HUDEP-2 (cell line): ENCODE measurements at regions not wholly inside any gene's neighbourhood (a gene's known extent, or its start where the extent isn't known, plus 50 kb on each side); places are given as distances from the start of the nearest gene placed in this dataset.

Source experiments
- DNase-seq, 76 experiments: peaks; one replicate each; lab custom pipeline; 2025; ENCODE audit not compliant: unreplicated experiment in 76 of 76; lab: John Stamatoyannopoulos, UW

DNA sequence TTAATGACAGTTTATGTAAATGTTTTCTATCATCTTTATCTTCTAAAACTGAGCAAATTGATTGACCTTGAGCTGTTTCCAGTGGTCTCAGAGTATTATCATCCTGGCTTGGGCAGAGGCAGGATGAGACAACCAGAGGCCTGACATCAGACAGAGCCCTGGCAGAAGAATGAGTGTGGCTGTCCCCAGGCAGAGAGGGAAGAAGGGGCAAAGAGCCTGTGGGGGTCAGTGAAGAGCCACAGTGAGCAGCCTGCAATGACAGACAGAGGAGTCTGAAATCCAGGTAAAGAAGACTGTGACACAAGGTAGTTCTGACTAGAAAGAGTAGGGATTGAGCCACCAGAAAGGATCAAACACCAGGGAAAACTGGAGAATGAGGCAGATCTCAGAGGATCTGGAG lies 182.4 kb upstream of the ARSJ start:
- no peak for DNase-seq

DNA sequence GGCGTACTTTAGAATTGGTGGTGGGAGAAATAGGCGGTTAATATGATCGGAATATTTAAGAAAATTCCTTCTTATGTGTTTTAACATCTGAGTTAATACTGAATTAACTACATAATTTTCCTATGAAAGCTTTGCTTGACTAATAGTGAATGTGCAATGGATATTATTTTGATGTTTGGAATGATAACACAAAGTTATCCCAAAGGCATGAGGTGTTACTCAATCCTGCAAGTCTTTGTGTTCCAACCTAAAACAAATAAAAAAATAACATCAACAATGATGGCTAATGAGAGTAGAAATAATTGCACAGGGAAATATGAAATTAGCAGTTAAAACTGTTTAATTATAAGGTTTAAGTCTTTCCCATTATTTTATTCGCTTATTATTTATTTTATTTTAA lies 183.6 kb upstream of the ARSJ start:
- DNase-seq: no peak

DNA sequence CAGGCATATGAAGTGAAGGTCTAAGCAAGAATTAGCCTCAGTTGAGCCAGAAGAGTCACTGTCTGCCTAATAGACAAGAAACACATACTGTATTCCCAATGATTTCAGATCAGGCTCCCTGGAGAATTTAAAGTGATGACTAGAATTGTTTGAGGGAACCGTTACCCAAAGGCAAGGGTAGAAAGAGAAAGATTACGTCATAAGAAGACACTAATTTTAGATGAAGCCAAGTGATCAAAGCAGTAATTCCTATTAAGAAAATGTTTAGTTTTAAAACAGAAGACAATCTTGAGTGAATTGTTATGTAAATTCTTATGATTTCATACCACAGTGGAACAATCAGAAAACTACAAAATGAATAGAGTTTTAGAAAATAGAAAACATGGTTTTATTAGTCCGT lies 194.5 kb upstream of the ARSJ start:
- DNase-seq: no peak

DNA sequence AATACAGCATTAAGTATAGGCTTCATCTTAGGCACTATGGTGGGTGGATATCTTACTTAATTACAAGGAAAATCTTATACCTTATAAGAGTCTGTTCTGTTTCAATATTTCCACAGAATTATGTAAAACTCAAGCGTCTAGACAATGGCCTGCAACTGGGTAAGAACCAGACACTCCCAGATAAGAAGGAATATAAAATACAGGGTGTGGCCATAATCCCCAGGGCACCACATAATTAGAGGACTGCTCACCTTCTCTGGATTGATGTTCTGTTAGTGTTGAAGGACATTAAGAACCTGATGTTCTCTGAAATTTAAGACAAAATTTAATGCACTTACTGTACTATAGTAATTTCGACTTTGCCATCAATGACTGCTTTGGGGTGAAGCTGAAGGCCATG lies 198.2 kb upstream of the ARSJ start:
- DNase-seq: no peak

DNA sequence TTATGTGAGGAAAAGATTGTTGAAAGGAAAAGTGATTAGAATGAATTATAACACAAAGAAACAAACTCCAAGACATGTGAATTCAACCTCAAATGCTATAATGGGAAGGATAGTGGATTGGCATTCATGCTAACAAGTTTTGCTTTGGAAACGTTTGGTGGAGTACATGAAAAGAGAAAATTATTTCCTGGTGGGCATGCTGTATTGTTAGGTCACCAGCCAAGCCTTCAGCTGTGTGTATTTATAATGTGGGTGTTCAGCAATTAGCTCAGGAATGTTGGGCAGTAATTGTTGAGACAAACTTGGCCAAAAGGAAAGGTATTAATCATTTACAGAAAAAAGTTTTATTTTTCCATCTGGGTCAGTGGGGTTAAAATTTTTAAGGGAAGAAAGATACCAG lies 198.9 kb upstream of the ARSJ start:
- no peak for DNase-seq

DNA sequence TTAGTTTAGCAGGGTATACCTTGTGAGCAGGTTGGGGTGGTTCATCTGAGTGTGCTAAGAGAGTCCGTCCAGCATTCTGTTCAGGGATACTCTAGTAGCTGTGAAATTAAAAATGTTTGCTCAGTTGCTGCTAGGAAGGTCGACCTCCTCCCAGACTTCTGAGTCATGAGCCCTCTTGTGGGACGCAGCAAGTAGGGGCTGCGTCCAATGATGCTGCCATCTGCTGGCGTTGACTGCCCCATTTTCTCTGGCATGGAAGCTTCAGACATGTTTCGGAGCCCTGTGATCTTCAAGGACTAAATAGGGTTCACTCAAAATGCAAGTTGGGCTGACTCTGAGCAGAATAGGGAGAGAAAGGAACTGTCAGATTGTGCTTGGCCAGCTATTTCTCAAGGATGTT lies 201.0 kb upstream of the ARSJ start:
- peak in 2 of 76 experiments; percentile 0 for DNase-seq

DNA sequence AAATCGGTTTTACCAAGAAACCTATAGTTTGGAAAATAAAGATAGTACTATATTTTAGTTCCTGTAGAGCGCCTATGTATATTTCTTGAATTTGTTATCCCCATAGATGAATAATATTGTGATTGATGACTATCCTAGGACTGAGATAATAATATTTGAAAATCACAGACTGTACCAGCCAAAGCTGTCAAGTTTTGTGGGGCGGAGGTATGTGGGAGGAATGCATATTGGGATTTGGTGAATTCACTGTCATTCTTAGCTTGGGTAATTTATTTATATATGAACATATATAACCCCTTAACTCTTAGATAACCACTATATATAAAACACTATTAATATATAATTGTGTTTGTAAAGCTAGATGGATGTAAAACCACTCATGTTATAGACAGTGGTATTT lies 205.5 kb upstream of the ARSJ start:
- DNase-seq: no peak

DNA sequence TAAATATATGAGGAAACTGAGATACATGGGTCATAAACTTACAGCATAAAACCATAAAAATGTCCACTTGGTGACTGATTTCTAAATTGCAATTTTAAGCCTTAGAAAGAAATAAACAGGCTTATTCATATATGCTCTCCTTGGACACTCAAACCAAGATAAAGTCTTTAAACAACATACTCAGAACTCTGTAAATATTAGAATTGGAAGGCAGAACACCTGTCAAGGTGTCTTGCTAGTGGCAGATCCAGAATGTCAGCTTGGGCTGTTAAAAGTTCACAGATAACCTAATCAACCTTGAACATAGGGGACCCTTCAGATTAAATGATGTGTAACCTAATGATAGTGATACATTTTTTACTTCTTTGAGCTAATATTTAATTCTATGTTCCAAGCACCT lies 208.1 kb upstream of the ARSJ start:
- DNase-seq: no peak

DNA sequence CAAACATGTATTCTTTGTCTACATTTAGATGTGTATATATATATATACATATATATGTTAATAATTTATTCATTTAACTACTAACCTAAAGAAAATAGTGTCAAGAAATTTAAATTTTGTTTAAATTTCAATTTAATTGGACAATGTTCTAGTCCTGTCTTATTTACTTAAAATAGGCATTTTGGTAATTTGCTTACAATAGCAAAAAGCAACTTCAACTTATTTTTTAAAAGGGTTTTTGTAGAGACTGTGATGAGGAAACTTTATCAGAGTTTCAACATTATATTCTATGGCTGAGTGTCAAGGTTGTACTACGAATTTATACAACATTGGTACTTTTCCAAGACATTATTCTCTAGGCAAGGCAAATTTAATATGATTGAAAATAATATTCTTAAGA lies 212.0 kb upstream of the ARSJ start:
- DNase-seq: no peak

DNA sequence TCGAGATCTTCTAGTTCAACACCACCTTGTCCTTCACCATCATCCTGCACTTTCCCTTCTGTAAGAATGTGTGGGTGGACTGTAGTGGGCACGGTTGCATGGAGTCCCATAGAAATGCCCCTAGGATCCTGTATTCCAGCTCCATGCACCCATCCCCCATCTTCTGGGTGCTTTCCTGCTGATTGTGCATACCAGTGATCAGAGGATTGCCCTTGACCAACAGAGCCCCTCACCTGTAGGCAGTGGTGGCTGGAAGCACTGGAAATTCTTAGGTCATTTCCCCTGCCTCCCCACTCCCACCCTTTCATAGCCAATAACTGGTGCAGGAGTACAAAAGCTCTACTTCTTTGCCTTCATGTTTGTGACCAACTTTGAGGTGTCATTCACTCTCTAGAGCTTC lies 213.4 kb upstream of the ARSJ start:
- DNase-seq: no peak

DNA sequence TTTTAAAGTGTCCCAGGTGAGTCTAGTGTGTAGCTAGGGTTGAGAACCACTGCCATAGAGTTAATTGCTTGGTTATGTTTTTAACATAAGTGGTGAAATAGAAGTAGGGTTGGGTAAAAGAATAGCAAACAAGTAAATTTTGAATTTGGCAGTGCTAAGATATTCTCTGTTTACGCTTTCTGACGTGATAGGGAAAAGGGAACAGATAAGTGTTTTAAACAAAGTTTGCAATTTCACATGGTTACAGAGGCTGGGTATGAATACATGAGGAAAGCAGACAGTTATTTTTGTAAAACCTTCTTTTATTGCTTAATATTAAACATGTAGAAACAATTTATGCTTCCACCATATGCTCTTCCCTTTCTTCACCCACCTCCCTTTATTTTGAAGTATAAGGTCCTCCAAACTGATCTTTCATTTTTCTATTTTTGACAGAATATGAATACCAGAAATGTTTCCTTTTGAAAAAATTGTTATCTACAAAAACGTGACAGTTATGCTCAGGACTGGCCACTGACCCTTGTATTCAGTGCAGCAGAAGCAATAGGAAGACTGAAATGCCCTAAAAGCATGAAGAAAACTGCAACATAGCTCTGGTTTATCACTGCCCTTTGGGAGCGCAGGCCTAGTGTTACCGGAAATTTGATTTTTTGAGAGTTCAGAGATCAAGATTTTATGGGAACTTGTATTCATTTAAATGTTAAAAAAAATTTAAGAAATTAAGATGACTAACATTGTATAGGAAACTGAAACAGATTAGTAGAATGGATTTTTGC lies 214.4 kb upstream of the ARSJ start:
- no peak for DNase-seq

DNA sequence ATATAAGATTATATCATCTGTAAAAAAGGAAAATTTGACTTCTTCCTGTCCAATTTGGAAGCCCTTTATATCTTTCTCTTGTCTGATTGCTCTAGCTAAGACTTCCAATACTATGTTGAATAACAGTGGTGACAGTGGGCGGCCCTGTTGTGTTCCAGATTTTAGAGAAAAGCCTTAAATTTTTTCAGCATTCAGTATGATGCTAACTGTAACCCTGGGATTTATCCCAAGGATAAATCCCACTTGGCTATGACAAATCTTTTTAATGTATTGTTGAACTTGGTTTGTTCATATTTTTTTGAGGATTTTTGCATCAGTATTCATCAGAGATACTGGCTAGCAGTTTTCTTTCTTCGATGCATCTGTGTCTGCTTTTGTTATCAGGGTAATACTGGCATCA lies 217.2 kb upstream of the ARSJ start:
- no peak for DNase-seq

DNA sequence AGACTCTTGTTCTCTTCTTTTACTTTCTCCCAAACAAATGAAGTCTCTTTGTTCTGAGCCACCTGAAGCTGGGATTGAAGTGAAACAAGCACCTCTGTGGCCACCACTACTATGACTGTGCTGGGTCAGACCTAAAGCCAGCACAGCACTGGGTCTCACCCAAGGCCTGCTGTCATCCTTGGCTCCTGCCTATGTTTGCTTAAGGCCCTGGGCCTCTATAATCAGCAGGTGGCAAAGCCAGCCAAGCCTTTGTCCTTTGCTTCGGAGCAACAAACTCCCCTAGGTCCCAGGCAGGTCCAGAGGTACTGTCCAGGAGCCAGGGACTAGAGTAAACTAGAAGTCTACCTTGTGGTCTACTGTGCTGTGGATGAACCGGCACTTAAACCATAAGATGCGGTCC lies 220.6 kb upstream of the ARSJ start:
- DNase-seq: no peak

DNA sequence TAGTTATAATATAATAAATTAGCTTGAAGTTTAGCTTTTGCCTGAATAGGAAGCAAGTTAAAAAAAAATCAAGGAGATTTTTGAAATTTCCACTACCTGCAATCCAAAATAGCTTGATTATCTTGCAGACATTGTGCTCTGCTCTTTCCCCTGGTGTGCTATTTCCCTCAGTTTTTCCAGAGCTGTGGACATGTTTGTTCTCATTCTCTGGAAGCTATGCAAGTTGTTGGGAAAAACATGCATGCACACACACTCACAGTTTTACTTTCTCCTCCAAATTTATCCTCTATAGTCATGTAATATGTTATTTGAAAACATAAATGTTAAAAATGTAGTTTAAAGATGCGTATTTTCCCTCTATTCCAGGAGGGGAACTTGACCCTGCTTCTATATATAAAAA lies 225.8 kb upstream of the ARSJ start:
- DNase-seq: no peak

DNA sequence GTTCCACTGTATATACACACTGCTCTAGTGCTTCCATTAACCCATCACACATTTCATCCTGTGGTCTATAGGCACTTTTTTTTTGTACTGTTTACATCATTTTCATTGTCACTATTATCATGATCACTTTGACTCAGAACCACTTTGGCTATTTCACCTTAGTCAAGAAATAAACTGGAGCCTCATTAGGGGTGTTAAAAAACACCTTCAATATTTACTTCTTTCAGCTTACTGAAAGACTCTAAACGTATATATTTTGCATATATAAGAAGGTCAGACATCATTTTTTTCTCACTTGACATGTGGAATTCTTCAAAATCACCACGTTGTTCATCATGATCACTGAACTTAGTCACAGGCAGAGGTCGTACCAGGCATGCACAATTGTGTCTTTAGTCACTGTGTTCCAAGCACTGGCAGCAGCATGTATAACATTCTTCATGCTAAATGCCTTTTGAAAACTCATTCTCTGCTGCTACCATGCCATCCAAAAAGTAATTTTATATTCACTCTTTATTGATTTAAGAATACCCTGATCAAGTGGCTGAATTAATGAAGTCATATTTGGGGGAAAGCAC lies 229.2 kb upstream of the ARSJ start:
- DNase-seq: no peak

DNA sequence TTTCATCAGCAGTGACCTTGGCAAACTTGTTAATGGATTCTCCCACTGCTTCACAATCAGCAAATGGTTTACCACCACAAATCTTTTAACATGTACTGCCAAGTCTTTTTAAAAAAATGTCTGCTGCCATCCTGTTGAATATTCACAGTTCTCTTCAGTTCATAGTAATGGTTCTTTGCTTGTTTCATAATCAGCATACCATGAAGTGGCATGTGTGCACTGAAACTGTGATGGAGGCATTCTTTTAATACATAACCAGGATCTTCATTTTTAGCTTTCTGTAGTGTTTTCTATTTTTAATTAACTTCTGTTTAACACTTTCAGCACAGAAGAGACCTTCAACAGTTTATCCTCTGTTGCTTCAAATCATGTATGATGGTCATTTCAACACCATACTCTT lies 230.1 kb upstream of the ARSJ start:
- no peak for DNase-seq

DNA sequence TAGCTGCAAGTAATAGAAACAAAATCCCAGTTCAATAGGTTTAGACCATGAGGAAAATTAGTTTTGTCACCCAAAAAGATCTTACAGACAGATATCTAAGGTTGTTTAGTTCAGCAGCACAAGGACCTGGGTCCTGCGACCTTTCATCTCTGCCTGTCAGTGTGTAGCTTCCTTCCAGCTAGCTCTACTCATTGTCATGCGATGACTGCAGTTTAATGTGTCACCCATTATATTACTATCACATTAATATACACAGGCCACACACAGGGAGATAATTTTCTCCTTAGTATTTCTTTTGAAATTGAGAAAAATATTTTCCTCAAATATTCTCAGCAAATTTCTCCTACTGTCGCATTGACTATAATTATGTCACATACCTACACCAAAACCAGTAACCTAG lies 232.1 kb upstream of the ARSJ start:
- no peak for DNase-seq

DNA sequence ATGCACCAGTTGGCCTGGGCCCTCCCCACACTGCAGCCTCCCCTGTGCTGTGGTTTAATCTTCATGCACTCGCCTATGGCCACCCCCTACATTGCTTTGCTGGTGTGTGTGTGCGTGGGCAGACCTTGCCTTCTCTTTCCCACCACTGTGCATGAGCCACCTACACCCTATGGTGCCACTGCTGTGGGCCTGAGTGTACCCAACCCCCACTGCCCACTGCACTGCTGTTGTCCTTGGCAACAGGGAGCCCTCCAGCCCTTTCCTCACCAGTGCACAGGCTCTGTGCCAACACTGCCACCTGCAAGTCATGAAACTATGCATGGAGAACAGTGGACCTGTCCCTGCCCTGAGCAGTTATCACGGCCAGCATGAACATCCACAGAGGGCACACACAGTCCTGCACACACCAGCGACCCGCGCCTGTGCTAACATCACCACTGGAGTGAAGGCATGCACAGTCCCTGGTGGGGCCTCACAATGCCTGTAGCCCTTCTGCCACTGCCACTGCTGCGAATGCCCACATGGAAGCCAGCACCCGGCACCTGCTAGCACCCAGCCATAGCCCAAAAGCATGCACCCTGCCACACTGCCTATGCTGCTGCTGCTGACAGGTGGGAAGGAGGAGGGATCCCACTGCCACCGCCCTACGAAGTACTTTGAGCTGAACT lies 237.8 kb upstream of the ARSJ start:
- DNase-seq: no peak

DNA sequence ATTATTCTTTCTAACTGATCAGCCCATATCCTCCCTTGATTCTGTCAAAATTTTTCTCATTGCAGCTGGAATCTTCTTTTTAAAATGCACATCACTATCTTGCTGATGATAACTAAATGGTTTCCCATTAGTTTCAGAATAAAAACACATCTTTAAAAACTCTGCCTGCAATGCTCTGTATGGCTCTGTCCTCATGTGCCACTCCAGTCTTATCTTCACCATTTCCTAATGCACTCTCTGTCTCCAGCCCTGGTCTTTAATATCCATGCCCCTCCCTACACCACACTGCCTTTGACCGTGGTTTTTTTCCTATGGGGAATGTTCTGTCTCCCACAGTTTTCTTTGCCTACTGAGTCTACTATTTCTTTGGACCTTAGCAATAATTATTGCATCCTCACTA lies 244.1 kb upstream of the ARSJ start:
- DNase-seq: no peak

DNA sequence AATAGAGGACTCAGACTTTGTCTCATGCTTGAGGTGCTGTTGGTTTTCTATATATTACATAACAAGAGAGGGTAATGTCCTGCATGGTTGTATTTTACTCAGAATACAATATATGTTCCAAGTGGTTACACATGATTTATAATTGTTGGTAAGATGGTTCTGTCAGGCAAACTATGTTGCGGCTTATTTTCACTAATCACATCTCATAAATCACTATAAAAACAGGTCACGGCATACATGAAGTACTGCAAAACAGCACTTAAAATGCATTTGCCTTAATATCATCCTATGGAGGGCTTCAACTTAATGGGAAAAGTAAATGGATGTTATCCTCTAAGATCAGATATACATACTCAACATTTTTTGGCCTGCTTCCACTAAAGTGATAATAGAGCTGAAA lies 246.0 kb upstream of the ARSJ start:
- no peak for DNase-seq

DNA sequence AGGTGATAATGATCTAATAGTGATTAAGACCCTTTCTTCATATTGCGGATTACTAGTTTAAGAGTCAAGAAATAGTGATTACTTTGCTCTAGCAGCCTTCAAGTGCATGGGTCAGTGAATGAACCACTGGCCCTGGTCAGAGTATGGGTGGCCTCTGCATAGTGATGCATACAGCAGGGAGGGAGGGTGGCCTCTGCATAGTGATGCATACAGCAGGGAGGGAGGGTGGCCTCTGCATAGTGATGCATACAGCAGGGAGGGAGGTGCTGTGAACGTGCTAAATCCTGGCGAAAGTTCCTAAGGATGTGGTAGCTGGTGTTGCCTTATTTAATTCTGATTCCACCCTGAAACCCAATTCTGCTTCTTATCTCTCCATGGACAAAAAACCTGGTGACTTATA lies 246.7 kb upstream of the ARSJ start:
- no peak for DNase-seq
